PC-9 (cell line): ENCODE measurements at regions not wholly inside any gene's neighbourhood (a gene's known extent, or its start where the extent isn't known, plus 50 kb on each side); places are given as distances from the start of the nearest gene placed in this dataset.

ENCODE experiments used
- CTCF ChIP-seq: fragments of 200-600 bp; sonication (generic); conservative IDR thresholded peaks from 2 replicates; pipeline ENCODE4 v1.6.1; 2017; ENCODE audit warnings: mixed run types, antibody characterized with exemption, mild to moderate bottlenecking, moderate library complexity
- EZH2 ChIP-seq: fragments of 200-600 bp; sonication (generic); IDR thresholded peaks from 2 replicates; pipeline ENCODE4 v1.8.0; 2017; ENCODE audit warnings: antibody characterized with exemption, low read depth

- TF ChIP-seq CTCF, result no peak
- no peak for TF ChIP-seq EZH2
Measured at GRCh38 chr2:220014961-220015360, 387.5 kb downstream of the SLC4A3 start.
